ENCODE measurements at regions not wholly inside any gene's neighbourhood (a gene's known extent, or its start where the extent isn't known, plus 50 kb on each side); places are given as distances from the start of the nearest gene placed in this dataset.

GRCh38 chr13:48851707-48852106, 124.0 kb upstream of the FNDC3A start:
- TF ChIP-seq CTCF (IDR thresholded peaks at IDR 0.05) (no peak), POLR2A (IDR thresholded peaks at IDR 0.05) (no peak)

All from right lobe of liver (tissue), 4 donors.